ENCODE measurements at regions not wholly inside any gene's neighbourhood (a gene's known extent, or its start where the extent isn't known, plus 50 kb on each side); places are given as distances from the start of the nearest gene placed in this dataset.
A peak's percentile ranks its signal among the peaks of the same experiment; 100 is the strongest.

GRCh38 chr4:19693936-19694570, 557.7 kb upstream of the SLIT2 start:
- TF ChIP-seq CTCF (IDR thresholded peaks at IDR 0.05; ENCODE audit: unreplicated experiment), result no peak
- Mint-ChIP-seq H3K4me1 (peaks cover 38% of the 10 kb centered on the region), H3K9me3 (peaks cover 19% of the 10 kb centered on the region), H3K27me3 (ENCODE audit: low read depth) (no peaks in the 10 kb centered on the region), H3K4me3 (no peak overlapping the region), H3K36me3 (peaks cover 10% of the 10 kb centered on the region), H3K27ac (peak overlapping the region; percentile 73)
- DNase-seq (ENCODE audit: low spot score in 2 of 2, unreplicated experiment in 2 of 2), result no peak

GRCh38 chr4:19689511-19689910, 562.2 kb upstream of the SLIT2 start:
- no peaks in the 10 kb centered on the region for H3K36me3 Mint-ChIP-seq
- no peak for TF ChIP-seq CTCF (IDR thresholded peaks at IDR 0.05; ENCODE audit: unreplicated experiment)
- no peak for DNase-seq (ENCODE audit: low spot score in 2 of 2, unreplicated experiment in 2 of 2)
- peaks cover 35% of the 10 kb centered on the region for H3K4me1 Mint-ChIP-seq
- H3K27me3 Mint-ChIP-seq (ENCODE audit: low read depth), result no peaks in the 10 kb centered on the region
- H3K27ac Mint-ChIP-seq, result no peak overlapping the region
- no peak overlapping the region for H3K4me3 Mint-ChIP-seq
- peaks cover 7% of the 10 kb centered on the region for H3K9me3 Mint-ChIP-seq

GRCh38 chr4:19686456-19686855, 565.2 kb upstream of the SLIT2 start:
- DNase-seq (ENCODE audit: low spot score in 2 of 2, unreplicated experiment in 2 of 2), result no peak
- no peak overlapping the region for H3K27ac Mint-ChIP-seq
- peaks cover 22% of the 10 kb centered on the region for H3K4me1 Mint-ChIP-seq
- H3K36me3 Mint-ChIP-seq, result no peaks in the 10 kb centered on the region
- H3K27me3 Mint-ChIP-seq (ENCODE audit: low read depth), result no peaks in the 10 kb centered on the region
- no peak overlapping the region for H3K4me3 Mint-ChIP-seq
- TF ChIP-seq CTCF (IDR thresholded peaks at IDR 0.05; ENCODE audit: unreplicated experiment), result no peak
- peaks cover 10% of the 10 kb centered on the region for H3K9me3 Mint-ChIP-seq

- H3K27ac Mint-ChIP-seq, result peak overlapping the region; percentile 84
- H3K36me3 Mint-ChIP-seq, result no peaks in the 10 kb centered on the region
- peaks cover 7% of the 10 kb centered on the region for H3K9me3 Mint-ChIP-seq
- peaks cover 17% of the 10 kb centered on the region for H3K4me1 Mint-ChIP-seq
- DNase-seq (ENCODE audit: low spot score in 2 of 2, unreplicated experiment in 2 of 2), result no peak
- no peak overlapping the region for H3K4me3 Mint-ChIP-seq
- H3K27me3 Mint-ChIP-seq (ENCODE audit: low read depth), result no peaks in the 10 kb centered on the region
- no peak for TF ChIP-seq CTCF (IDR thresholded peaks at IDR 0.05; ENCODE audit: unreplicated experiment)
Observed at GRCh38 chr4:19684084-19684483, 567.6 kb upstream of the SLIT2 start.

GRCh38 chr4:19683426-19683825, 568.3 kb upstream of the SLIT2 start:
- Mint-ChIP-seq H3K9me3 (peaks cover 7% of the 10 kb centered on the region), H3K36me3 (no peaks in the 10 kb centered on the region), H3K4me3 (no peak overlapping the region), H3K4me1 (peaks cover 17% of the 10 kb centered on the region), H3K27me3 (ENCODE audit: low read depth) (no peaks in the 10 kb centered on the region), H3K27ac (peak overlapping the region; percentile 84)
- DNase-seq (ENCODE audit: low spot score in 2 of 2, unreplicated experiment in 2 of 2), result no peak
- TF ChIP-seq CTCF (IDR thresholded peaks at IDR 0.05; ENCODE audit: unreplicated experiment), result no peak

- no peak for DNase-seq (ENCODE audit: low spot score in 2 of 2, unreplicated experiment in 2 of 2)
- no peak overlapping the region for H3K4me3 Mint-ChIP-seq
- no peaks in the 10 kb centered on the region for H3K27me3 Mint-ChIP-seq (ENCODE audit: low read depth)
- H3K27ac Mint-ChIP-seq, result no peak overlapping the region
- peaks cover 7% of the 10 kb centered on the region for H3K9me3 Mint-ChIP-seq
- no peak for TF ChIP-seq CTCF (IDR thresholded peaks at IDR 0.05; ENCODE audit: unreplicated experiment)
- peaks cover under 1% of the 10 kb centered on the region for H3K36me3 Mint-ChIP-seq
- peaks cover 6% of the 10 kb centered on the region for H3K4me1 Mint-ChIP-seq
Observed at GRCh38 chr4:19677211-19677610, 574.5 kb upstream of the SLIT2 start.
